ENCODE measurements at regions not wholly inside any gene's neighbourhood (a gene's known extent, or its start where the extent isn't known, plus 50 kb on each side); places are given as distances from the start of the nearest gene placed in this dataset.

GRCh38 chr9:118108971-118109370 lies 404.8 kb downstream of the TLR4 start:
- TF ChIP-seq CTCF (IDR thresholded peaks at IDR 0.05) (no peak), POLR2A (IDR thresholded peaks at IDR 0.05) (no peak)

All from adrenal gland (tissue), 5 donors.